Activated effector memory CD4-positive, alpha-beta T cell treated with anti-CD3 and anti-CD28 coated beads, Interleukin-2, amount 50 U/mL, for 16 hours (primary cell): ENCODE measurements at regions not wholly inside any gene's neighbourhood (a gene's known extent, or its start where the extent isn't known, plus 50 kb on each side); places are given as distances from the start of the nearest gene placed in this dataset.

Experiments
- DNase-seq: peaks from one replicate; pipeline ENCODE4 v3.0.0-alpha.2; 2020

GRCh38 chr13:77988355-77988754 is 69.7 kb upstream of the EDNRB start:
- no peak for DNase-seq

- DNase-seq: no peak
Measured at GRCh38 chr13:77986713-77987112, 68.1 kb upstream of the EDNRB start.

- DNase-seq: no peak
Measured at GRCh38 chr13:77985866-77986636, 67.4 kb upstream of the EDNRB start.

- no peak for DNase-seq
Measured at GRCh38 chr13:77981281-77981881, 62.8 kb upstream of the EDNRB start.

- no peak for DNase-seq
Measured at GRCh38 chr13:77980592-77980991, 62.0 kb upstream of the EDNRB start.

- DNase-seq: no peak
Measured at GRCh38 chr13:77979721-77980385, 61.2 kb upstream of the EDNRB start.

GRCh38 chr13:77975358-77976042 is 56.9 kb upstream of the EDNRB start:
- no peak for DNase-seq

- DNase-seq: no peak
Measured at GRCh38 chr13:77969299-77969698, 50.7 kb upstream of the EDNRB start.
